ENCODE measurements at regions not wholly inside any gene's neighbourhood (a gene's known extent, or its start where the extent isn't known, plus 50 kb on each side); places are given as distances from the start of the nearest gene placed in this dataset.

GRCh38 chr3:3340965-3341895 lies 161.7 kb upstream of the CRBN start:
- Histone ChIP-seq H3K4me1 (ENCODE audit: control insufficient read depth in 1 of 2, insufficient read depth in 2 of 2, low read length in 2 of 2) (no peaks in the 10 kb centered on the region), H2AK5ac (ENCODE audit: low read length) (no peak overlapping the region), H2BK120ac (ENCODE audit: insufficient read depth, low read length, poor library complexity) (no peak overlapping the region), H3K4me3 (ENCODE audit: low read depth, low read length) (no peak overlapping the region), H2BK5ac (ENCODE audit: low read depth, low read length, poor library complexity) (no peak overlapping the region), H4K12ac (ENCODE audit: low read depth, low read length) (no peak overlapping the region), H4K8ac (ENCODE audit: low read depth, low read length) (no peak overlapping the region), H3K23ac (ENCODE audit: low read length) (no peak overlapping the region), H3K79me1 (ENCODE audit: low read length) (no peaks in the 10 kb centered on the region), H4K91ac (ENCODE audit: low read depth, low read length) (no peak overlapping the region), H3K4me2 (ENCODE audit: low read length) (no peak overlapping the region), H3K27ac (ENCODE audit: low read depth, low read length) (no peak overlapping the region), H3K18ac (ENCODE audit: low read length) (no peak overlapping the region), H2BK12ac (ENCODE audit: low read length) (no peak overlapping the region), H3K9me3 (ENCODE audit: insufficient read depth, low read depth, low read length) (no peaks in the 10 kb centered on the region), H3K4ac (ENCODE audit: low read depth, low read length) (no peak overlapping the region), H3K27me3 (ENCODE audit: insufficient read depth, low read length) (no peaks in the 10 kb centered on the region), H3K79me2 (ENCODE audit: control insufficient read depth, insufficient read depth, low read length, poor library complexity) (no peaks in the 10 kb centered on the region), H3K9ac (ENCODE audit: low read length) (no peak overlapping the region), H3K14ac (ENCODE audit: low read length) (no peak overlapping the region), H2AFZ (ENCODE audit: insufficient read depth, low read length, poor library complexity) (no peak overlapping the region), H3K36me3 (ENCODE audit: control insufficient read depth in 1 of 2, insufficient read depth in 2 of 2, low read length in 2 of 2) (no peaks in the 10 kb centered on the region)
- WGBS (ENCODE audit: extremely low coverage, insufficient coverage, insufficient read length): no CpG with 5 or more reads among the region's 6 CpGs
- DNase-seq: no peak

- H2AK5ac ChIP-seq (ENCODE audit: low read length): no peak overlapping the region
- H3K79me2 ChIP-seq (ENCODE audit: control insufficient read depth, insufficient read depth, low read length, poor library complexity): no peaks in the 10 kb centered on the region
- H3K4me3 ChIP-seq (ENCODE audit: low read depth, low read length): no peak overlapping the region
- no peaks in the 10 kb centered on the region for H3K27me3 ChIP-seq (ENCODE audit: insufficient read depth, low read length)
- H3K36me3 ChIP-seq (ENCODE audit: control insufficient read depth in 1 of 2, insufficient read depth in 2 of 2, low read length in 2 of 2): no peaks in the 10 kb centered on the region
- no peak overlapping the region for H2BK5ac ChIP-seq (ENCODE audit: low read depth, low read length, poor library complexity)
- H2BK12ac ChIP-seq (ENCODE audit: low read length): no peak overlapping the region
- no peak overlapping the region for H2AFZ ChIP-seq (ENCODE audit: insufficient read depth, low read length, poor library complexity)
- H3K18ac ChIP-seq (ENCODE audit: low read length): no peak overlapping the region
- no peak overlapping the region for H3K23ac ChIP-seq (ENCODE audit: low read length)
- no peaks in the 10 kb centered on the region for H3K4me1 ChIP-seq (ENCODE audit: control insufficient read depth in 1 of 2, insufficient read depth in 2 of 2, low read length in 2 of 2)
- no peak overlapping the region for H4K8ac ChIP-seq (ENCODE audit: low read depth, low read length)
- H3K79me1 ChIP-seq (ENCODE audit: low read length): no peaks in the 10 kb centered on the region
- H3K4me2 ChIP-seq (ENCODE audit: low read length): no peak overlapping the region
- H4K12ac ChIP-seq (ENCODE audit: low read depth, low read length): no peak overlapping the region
- no CpG with 5 or more reads among the region's 4 CpGs for WGBS (ENCODE audit: extremely low coverage, insufficient coverage, insufficient read length)
- DNase-seq: no peak
- no peak overlapping the region for H3K14ac ChIP-seq (ENCODE audit: low read length)
- H2BK120ac ChIP-seq (ENCODE audit: insufficient read depth, low read length, poor library complexity): no peak overlapping the region
- H3K9ac ChIP-seq (ENCODE audit: low read length): no peak overlapping the region
- no peak overlapping the region for H3K27ac ChIP-seq (ENCODE audit: low read depth, low read length)
- no peaks in the 10 kb centered on the region for H3K9me3 ChIP-seq (ENCODE audit: insufficient read depth, low read depth, low read length)
- no peak overlapping the region for H4K91ac ChIP-seq (ENCODE audit: low read depth, low read length)
- no peak overlapping the region for H3K4ac ChIP-seq (ENCODE audit: low read depth, low read length)
Measured at GRCh38 chr3:3340526-3340925, 161.0 kb upstream of the CRBN start.

DNA sequence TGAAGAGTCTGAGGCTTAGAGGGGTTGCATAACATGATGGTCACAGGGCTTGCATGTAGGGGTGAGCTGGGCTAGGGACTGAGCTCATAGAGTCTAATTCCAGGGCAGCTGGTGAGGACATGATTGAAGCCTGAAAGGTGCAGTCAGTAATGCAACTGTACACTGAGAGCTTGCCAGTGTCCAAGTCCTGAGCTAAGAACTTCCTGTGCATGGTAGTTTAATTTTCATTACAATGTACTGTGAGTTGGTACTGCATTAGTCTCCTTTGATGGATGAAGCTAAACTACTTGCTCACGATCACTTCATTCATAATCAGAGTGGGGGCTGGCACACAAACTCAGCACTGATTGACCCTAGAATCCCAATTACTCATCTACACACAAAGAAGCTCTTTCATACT lies 156.4 kb upstream of the CRBN start:
- H3K9ac ChIP-seq (ENCODE audit: low read length): no peak overlapping the region
- no peak overlapping the region for H3K4me2 ChIP-seq (ENCODE audit: low read length)
- no peak overlapping the region for H4K12ac ChIP-seq (ENCODE audit: low read depth, low read length)
- H2AK5ac ChIP-seq (ENCODE audit: low read length): no peak overlapping the region
- no peak overlapping the region for H2BK5ac ChIP-seq (ENCODE audit: low read depth, low read length, poor library complexity)
- H3K4ac ChIP-seq (ENCODE audit: low read depth, low read length): no peak overlapping the region
- H2AFZ ChIP-seq (ENCODE audit: insufficient read depth, low read length, poor library complexity): no peak overlapping the region
- no peak overlapping the region for H4K8ac ChIP-seq (ENCODE audit: low read depth, low read length)
- H3K4me3 ChIP-seq (ENCODE audit: low read depth, low read length): no peak overlapping the region
- no peak overlapping the region for H3K14ac ChIP-seq (ENCODE audit: low read length)
- no peaks in the 10 kb centered on the region for H3K79me2 ChIP-seq (ENCODE audit: control insufficient read depth, insufficient read depth, low read length, poor library complexity)
- H3K18ac ChIP-seq (ENCODE audit: low read length): no peak overlapping the region
- no peak for DNase-seq
- no peak overlapping the region for H3K23ac ChIP-seq (ENCODE audit: low read length)
- no peak overlapping the region for H2BK12ac ChIP-seq (ENCODE audit: low read length)
- no peaks in the 10 kb centered on the region for H3K79me1 ChIP-seq (ENCODE audit: low read length)
- no peak overlapping the region for H3K27ac ChIP-seq (ENCODE audit: low read depth, low read length)
- H3K9me3 ChIP-seq (ENCODE audit: insufficient read depth, low read depth, low read length): peaks cover 2% of the 10 kb centered on the region
- H2BK120ac ChIP-seq (ENCODE audit: insufficient read depth, low read length, poor library complexity): no peak overlapping the region
- no peaks in the 10 kb centered on the region for H3K4me1 ChIP-seq (ENCODE audit: control insufficient read depth in 1 of 2, insufficient read depth in 2 of 2, low read length in 2 of 2)
- no peaks in the 10 kb centered on the region for H3K27me3 ChIP-seq (ENCODE audit: insufficient read depth, low read length)
- WGBS (ENCODE audit: extremely low coverage, insufficient coverage, insufficient read length): no CpG with 5 or more reads among the region's 1 CpG
- H4K91ac ChIP-seq (ENCODE audit: low read depth, low read length): no peak overlapping the region
- H3K36me3 ChIP-seq (ENCODE audit: control insufficient read depth in 1 of 2, insufficient read depth in 2 of 2, low read length in 2 of 2): no peaks in the 10 kb centered on the region

GRCh38 chr3:3334491-3334890 lies 155.0 kb upstream of the CRBN start:
- Histone ChIP-seq H3K79me1 (ENCODE audit: low read length) (no peaks in the 10 kb centered on the region), H4K91ac (ENCODE audit: low read depth, low read length) (no peak overlapping the region), H2BK12ac (ENCODE audit: low read length) (no peak overlapping the region), H3K18ac (ENCODE audit: low read length) (no peak overlapping the region), H4K12ac (ENCODE audit: low read depth, low read length) (no peak overlapping the region), H2BK5ac (ENCODE audit: low read depth, low read length, poor library complexity) (no peak overlapping the region), H2AFZ (ENCODE audit: insufficient read depth, low read length, poor library complexity) (no peak overlapping the region), H3K4me2 (ENCODE audit: low read length) (no peak overlapping the region), H3K4me1 (ENCODE audit: control insufficient read depth in 1 of 2, insufficient read depth in 2 of 2, low read length in 2 of 2) (no peaks in the 10 kb centered on the region), H3K9me3 (ENCODE audit: insufficient read depth, low read depth, low read length) (peaks cover 2% of the 10 kb centered on the region), H3K79me2 (ENCODE audit: control insufficient read depth, insufficient read depth, low read length, poor library complexity) (no peaks in the 10 kb centered on the region), H3K4me3 (ENCODE audit: low read depth, low read length) (no peak overlapping the region), H2BK120ac (ENCODE audit: insufficient read depth, low read length, poor library complexity) (no peak overlapping the region), H3K27me3 (ENCODE audit: insufficient read depth, low read length) (no peaks in the 10 kb centered on the region), H3K27ac (ENCODE audit: low read depth, low read length) (no peak overlapping the region), H3K36me3 (ENCODE audit: control insufficient read depth in 1 of 2, insufficient read depth in 2 of 2, low read length in 2 of 2) (no peaks in the 10 kb centered on the region), H3K23ac (ENCODE audit: low read length) (no peak overlapping the region), H2AK5ac (ENCODE audit: low read length) (no peak overlapping the region), H3K9ac (ENCODE audit: low read length) (no peak overlapping the region), H4K8ac (ENCODE audit: low read depth, low read length) (no peak overlapping the region), H3K14ac (ENCODE audit: low read length) (no peak overlapping the region), H3K4ac (ENCODE audit: low read depth, low read length) (no peak overlapping the region)
- DNase-seq: peak in 1 of 2 donors; percentile 31
- no CpG with 5 or more reads among the region's 4 CpGs for WGBS (ENCODE audit: extremely low coverage, insufficient coverage, insufficient read length)

Measured in trophoblast cell (in vitro differentiated cells and primary cell).